Smooth muscle cell (in vitro differentiated cells): ENCODE measurements at regions not wholly inside any gene's neighbourhood (a gene's known extent, or its start where the extent isn't known, plus 50 kb on each side); places are given as distances from the start of the nearest gene placed in this dataset.

Source experiments
- DNase-seq: peaks from one replicate; lab custom pipeline; 2025; ENCODE audit not compliant: unreplicated experiment; lab: John Stamatoyannopoulos, UW
- H2AFZ ChIP-seq: fragments of 200-600 bp; sonication (generic); 2 replicates; pipeline ENCODE4 v1.6.0; 2016; ENCODE audit warnings: antibody characterized with exemption, low read depth, mild to moderate bottlenecking
- H3F3A ChIP-seq: fragments of 200-600 bp; sonication (generic); 2 replicates; pipeline ENCODE4 v1.6.0; 2017; ENCODE audit warnings: antibody characterized with exemption, low read depth
- H3K27ac ChIP-seq: fragments of 200-600 bp; sonication (generic); 2 replicates; pipeline ENCODE4 v1.5.1; 2016; ENCODE audit warnings: low read depth, mild to moderate bottlenecking
- H3K27me3 ChIP-seq: fragments of 200-600 bp; sonication (generic); 2 replicates; pipeline ENCODE4 v1.6.1; 2016; ENCODE audit warnings: low read depth, mild to moderate bottlenecking
- H3K36me3 ChIP-seq: fragments of 200-600 bp; sonication (generic); 2 replicates; pipeline ENCODE4 v1.5.1; 2016; ENCODE audit warnings: low read depth
- H3K4me1 ChIP-seq: fragments of 200-600 bp; sonication (generic); 2 replicates; pipeline ENCODE4 v1.5.1; 2016; ENCODE audit warnings: low read depth
- H3K4me2 ChIP-seq: fragments of 200-600 bp; sonication (generic); 2 replicates; pipeline ENCODE4 v1.6.0; 2016; ENCODE audit warnings: mild to moderate bottlenecking
- H3K4me3 ChIP-seq: fragments of 200-600 bp; sonication (generic); 2 replicates; pipeline ENCODE4 v1.5.1; 2016; ENCODE audit warnings: mild to moderate bottlenecking
- H3K79me2 ChIP-seq: fragments of 200-600 bp; sonication (generic); 2 replicates; pipeline ENCODE4 v1.6.0; 2016; ENCODE audit warnings: low read depth, mild to moderate bottlenecking
- H3K9ac ChIP-seq: fragments of 200-600 bp; sonication (generic); 2 replicates; pipeline ENCODE4 v1.6.0; 2016; ENCODE audit warnings: low read depth
- H3K9me3 ChIP-seq: fragments of 200-600 bp; sonication (generic); replicated peaks from 2 replicates; pipeline ENCODE4 v1.5.1; 2016; ENCODE audit warnings: low read depth
- H4K20me1 ChIP-seq: fragments of 200-600 bp; sonication (generic); 2 replicates; pipeline ENCODE4 v1.6.0; 2016; ENCODE audit warnings: low read depth
- WGBS: methylation state at CpG from one replicate; pipeline ENCODE4 v1.1.7; 2016; ENCODE audit warnings: low lambda C conversion rate; 5-methylcytosine and 5-hydroxymethylcytosine counted together
- TF ChIP-seq, protein P1 (sequence below): fragments of 200-600 bp; sonication (generic); IDR thresholded peaks from 2 replicates; pipeline ENCODE4 v1.5.1; 2017; ENCODE audit warnings: borderline replicate concordance, mild to moderate bottlenecking, antibody characterized with exemption; ENCODE audit not compliant: insufficient read depth, poor library complexity, severe bottlenecking

DNA sequence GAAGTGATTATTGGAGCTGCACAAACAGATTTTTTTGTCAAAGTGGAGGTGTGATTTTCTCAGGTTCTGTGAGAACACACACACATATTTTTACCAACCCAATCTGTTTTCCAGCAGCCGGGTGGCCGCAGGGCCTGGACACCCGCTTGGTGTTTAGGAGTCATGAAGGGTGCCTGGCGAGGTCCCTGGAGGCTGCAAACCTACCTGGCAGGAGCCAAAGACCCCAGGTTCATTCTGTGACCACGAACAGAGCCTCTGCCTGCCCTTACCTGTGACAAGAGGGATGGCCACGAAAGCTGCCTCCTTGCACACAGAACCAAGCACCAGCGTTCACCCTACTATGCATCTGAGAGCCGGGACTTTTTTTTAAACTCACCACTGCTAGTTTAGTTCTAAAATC is 64.3 kb upstream of the ID2 start:
- DNase-seq = no peak
- Histone ChIP-seq H3K4me2 (no peak overlapping the region), H3K27me3 (no peaks in the 10 kb centered on the region), H3K4me3 (no peak overlapping the region), H3K79me2 (no peaks in the 10 kb centered on the region), H3K9me3 (no peaks in the 10 kb centered on the region), H3F3A (no peaks in the 10 kb centered on the region), H2AFZ (no peak overlapping the region), H3K4me1 (no peaks in the 10 kb centered on the region), H4K20me1 (no peaks in the 10 kb centered on the region), H3K36me3 (no peaks in the 10 kb centered on the region), H3K27ac (no peak overlapping the region), H3K9ac (no peak overlapping the region)
- TF ChIP-seq, protein P1, sequence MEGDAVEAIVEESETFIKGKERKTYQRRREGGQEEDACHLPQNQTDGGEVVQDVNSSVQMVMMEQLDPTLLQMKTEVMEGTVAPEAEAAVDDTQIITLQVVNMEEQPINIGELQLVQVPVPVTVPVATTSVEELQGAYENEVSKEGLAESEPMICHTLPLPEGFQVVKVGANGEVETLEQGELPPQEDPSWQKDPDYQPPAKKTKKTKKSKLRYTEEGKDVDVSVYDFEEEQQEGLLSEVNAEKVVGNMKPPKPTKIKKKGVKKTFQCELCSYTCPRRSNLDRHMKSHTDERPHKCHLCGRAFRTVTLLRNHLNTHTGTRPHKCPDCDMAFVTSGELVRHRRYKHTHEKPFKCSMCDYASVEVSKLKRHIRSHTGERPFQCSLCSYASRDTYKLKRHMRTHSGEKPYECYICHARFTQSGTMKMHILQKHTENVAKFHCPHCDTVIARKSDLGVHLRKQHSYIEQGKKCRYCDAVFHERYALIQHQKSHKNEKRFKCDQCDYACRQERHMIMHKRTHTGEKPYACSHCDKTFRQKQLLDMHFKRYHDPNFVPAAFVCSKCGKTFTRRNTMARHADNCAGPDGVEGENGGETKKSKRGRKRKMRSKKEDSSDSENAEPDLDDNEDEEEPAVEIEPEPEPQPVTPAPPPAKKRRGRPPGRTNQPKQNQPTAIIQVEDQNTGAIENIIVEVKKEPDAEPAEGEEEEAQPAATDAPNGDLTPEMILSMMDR = no peak
- WGBS = 95% methylated on average over 8 of the region's 8 CpGs

DNA sequence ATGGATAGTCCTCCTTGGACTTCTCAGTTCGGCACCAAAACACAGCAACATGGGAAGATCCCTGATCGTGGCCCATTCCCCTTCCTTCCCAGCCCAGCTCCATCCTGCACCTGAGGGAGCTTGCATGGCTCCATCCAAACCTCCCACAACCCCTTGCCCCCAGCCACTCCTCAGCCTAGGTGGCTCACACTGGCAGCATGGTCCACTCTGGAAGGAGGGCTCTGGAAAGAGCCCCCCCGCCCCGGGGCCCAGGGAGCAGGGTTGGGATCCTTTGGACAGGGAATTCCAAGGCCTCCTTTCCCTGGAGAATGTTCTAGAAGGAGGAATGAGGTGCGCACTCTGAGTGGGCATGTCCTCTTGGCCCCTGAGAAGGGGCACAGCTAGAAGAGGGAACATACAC is 62.8 kb upstream of the ID2 start:
- Histone ChIP-seq H3K4me3 (no peak overlapping the region), H3K4me1 (no peaks in the 10 kb centered on the region), H3K9me3 (no peaks in the 10 kb centered on the region), H3K27me3 (no peaks in the 10 kb centered on the region), H3K79me2 (no peaks in the 10 kb centered on the region), H4K20me1 (no peaks in the 10 kb centered on the region), H3K9ac (no peak overlapping the region), H2AFZ (no peak overlapping the region), H3F3A (no peaks in the 10 kb centered on the region), H3K36me3 (no peaks in the 10 kb centered on the region), H3K27ac (no peak overlapping the region), H3K4me2 (no peak overlapping the region)
- WGBS = 91% methylated on average over 5 of the region's 5 CpGs
- TF ChIP-seq, protein P1 = no peak
- no peak for DNase-seq

DNA sequence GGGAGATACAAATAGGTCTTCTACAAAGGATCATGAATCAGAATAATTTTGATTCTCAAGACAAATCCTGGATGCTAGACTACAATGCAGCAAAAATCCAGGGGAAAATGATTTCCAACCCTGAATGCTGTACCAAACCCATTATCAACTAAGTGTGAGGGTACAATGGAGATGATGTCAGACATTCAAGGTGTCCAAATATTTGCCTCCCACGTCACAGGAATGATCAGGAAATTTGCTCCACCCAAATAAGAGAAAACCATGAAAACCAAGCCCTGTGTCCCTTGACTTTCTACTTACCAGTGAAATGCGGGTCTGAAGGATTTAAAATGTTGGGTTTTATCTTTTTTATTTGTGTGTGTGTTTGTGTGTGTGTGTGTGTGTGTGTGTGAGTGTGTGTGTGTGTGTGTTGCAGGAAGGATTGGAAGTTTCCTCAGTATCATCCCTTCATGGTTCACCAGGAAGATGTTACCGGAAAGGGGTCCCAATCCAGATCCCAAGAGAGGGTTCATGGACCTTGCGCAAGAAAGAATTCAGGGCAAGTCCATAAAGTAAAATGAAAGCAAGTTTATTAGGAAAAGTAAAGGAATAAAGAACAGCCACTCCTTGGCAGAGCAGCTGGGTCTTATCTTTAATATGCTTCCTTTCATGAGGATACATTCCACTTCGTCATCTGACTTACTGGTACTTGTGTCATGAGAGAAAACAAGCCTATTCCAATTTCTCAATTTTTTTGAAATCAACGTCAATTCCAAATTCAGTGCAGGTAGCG is 61.1 kb upstream of the ID2 start:
- no peak for DNase-seq
- Histone ChIP-seq H3K27me3 (no peaks in the 10 kb centered on the region), H4K20me1 (no peaks in the 10 kb centered on the region), H3K27ac (no peak overlapping the region), H3K9ac (no peak overlapping the region), H3F3A (no peaks in the 10 kb centered on the region), H3K9me3 (no peaks in the 10 kb centered on the region), H3K4me2 (no peak overlapping the region), H3K4me1 (no peaks in the 10 kb centered on the region), H3K4me3 (no peak overlapping the region), H2AFZ (no peak overlapping the region), H3K36me3 (no peaks in the 10 kb centered on the region), H3K79me2 (no peaks in the 10 kb centered on the region)
- TF ChIP-seq, protein P1 = no peak
- 56% methylated on average over 7 of the region's 7 CpGs for WGBS

DNA sequence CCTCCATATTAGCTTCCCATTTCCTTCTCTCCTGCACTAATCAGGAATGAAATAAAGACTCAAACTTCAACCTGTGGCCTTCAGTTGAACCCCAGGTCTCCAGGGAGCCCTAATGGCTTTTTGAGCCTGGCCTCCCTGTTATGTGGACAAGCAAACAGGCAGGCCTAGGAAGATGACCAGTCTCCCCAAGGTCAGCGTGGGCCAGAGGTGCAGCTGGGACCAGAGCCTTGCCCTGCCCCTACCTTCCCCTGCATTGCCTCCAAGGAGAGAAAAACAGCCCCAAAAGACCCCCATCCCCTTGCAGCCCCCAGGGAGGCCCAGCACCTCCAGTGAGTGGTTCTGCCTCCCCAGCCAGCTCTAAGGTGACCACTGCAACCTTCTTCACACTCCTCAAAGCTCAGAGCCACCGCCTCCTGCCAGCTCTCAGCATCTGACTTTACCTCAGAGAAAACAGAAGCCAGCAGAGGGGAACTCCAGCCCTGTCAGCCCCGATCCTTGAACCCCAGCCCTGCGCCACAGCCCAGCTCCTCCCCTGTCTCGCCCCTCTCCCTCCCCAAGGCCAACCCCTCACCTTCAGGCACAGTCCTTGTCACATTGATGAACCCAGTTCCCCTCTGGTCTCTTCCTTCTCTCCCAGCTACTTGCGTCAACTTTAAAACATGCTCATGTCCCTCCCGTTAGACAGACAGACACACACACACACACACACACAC is 59.5 kb upstream of the ID2 start:
- Histone ChIP-seq H3K4me3 (no peak overlapping the region), H3F3A (no peaks in the 10 kb centered on the region), H3K9me3 (no peaks in the 10 kb centered on the region), H4K20me1 (no peaks in the 10 kb centered on the region), H2AFZ (no peak overlapping the region), H3K79me2 (no peaks in the 10 kb centered on the region), H3K27me3 (no peaks in the 10 kb centered on the region), H3K4me2 (no peak overlapping the region), H3K27ac (no peak overlapping the region), H3K9ac (no peak overlapping the region), H3K4me1 (no peaks in the 10 kb centered on the region), H3K36me3 (no peaks in the 10 kb centered on the region)
- WGBS = 98% methylated on average over 5 of the region's 7 CpGs
- no peak for DNase-seq
- TF ChIP-seq, protein P1 = no peak
